AG09309 (cell line): ENCODE measurements at regions not wholly inside any gene's neighbourhood (a gene's known extent, or its start where the extent isn't known, plus 50 kb on each side); places are given as distances from the start of the nearest gene placed in this dataset.

Source experiments
- DNase-seq: peaks from one replicate; pipeline ENCODE4 v3.0.0-alpha.2; 2010; ENCODE audit warnings: low read depth
- H3K4me3 ChIP-seq: 2 replicates; pipeline ENCODE4 v1.5.1; 2011; ENCODE audit warnings: mild to moderate bottlenecking, low read depth, low read length, moderate library complexity; ENCODE audit not compliant: control insufficient read depth
- TF ChIP-seq, protein P1 (sequence below): IDR thresholded peaks from 2 replicates; pipeline ENCODE4 v1.5.1; 2011; ENCODE audit warnings: mild to moderate bottlenecking, low read depth, low read length, inconsistent platforms; ENCODE audit not compliant: insufficient read depth, control insufficient read depth; ENCODE audit errors: missing control alignments

GRCh38 chr13:87788363-87788762, 117.2 kb downstream of the SLITRK5 start:
- DNase-seq = no peak
- H3K4me3 ChIP-seq = no peak overlapping the region
- TF ChIP-seq, protein P1, sequence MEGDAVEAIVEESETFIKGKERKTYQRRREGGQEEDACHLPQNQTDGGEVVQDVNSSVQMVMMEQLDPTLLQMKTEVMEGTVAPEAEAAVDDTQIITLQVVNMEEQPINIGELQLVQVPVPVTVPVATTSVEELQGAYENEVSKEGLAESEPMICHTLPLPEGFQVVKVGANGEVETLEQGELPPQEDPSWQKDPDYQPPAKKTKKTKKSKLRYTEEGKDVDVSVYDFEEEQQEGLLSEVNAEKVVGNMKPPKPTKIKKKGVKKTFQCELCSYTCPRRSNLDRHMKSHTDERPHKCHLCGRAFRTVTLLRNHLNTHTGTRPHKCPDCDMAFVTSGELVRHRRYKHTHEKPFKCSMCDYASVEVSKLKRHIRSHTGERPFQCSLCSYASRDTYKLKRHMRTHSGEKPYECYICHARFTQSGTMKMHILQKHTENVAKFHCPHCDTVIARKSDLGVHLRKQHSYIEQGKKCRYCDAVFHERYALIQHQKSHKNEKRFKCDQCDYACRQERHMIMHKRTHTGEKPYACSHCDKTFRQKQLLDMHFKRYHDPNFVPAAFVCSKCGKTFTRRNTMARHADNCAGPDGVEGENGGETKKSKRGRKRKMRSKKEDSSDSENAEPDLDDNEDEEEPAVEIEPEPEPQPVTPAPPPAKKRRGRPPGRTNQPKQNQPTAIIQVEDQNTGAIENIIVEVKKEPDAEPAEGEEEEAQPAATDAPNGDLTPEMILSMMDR = no peak

GRCh38 chr13:87792878-87793277, 121.7 kb downstream of the SLITRK5 start:
- TF ChIP-seq, protein P1 = no peak
- H3K4me3 ChIP-seq = no peak overlapping the region
- no peak for DNase-seq

DNA sequence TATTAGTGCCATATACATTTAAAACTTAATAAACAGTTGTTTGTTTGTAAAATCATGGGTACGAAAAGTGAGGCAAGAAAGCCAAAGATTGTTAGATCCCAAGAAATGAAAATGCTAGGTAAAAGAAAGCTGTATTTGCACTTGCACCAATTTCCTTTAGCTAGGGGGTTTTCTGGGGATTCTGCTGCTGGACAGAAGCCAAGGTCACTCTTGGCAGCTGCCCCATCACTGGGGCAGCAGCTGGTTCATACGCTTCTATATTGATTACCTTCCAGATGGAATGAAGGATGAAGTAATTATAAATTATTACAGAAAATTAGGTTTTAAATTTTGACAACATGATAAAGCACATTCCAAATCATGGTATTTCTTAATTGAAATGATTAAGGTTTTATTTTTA, 127.4 kb downstream of the SLITRK5 start:
- no peak for DNase-seq
- TF ChIP-seq, protein P1 = no peak
- H3K4me3 ChIP-seq = no peak overlapping the region

- no peak overlapping the region for H3K4me3 ChIP-seq
- no peak for DNase-seq
- TF ChIP-seq, protein P1 = no peak
Measured at GRCh38 chr13:87810391-87810801, 139.2 kb downstream of the SLITRK5 start.

- TF ChIP-seq, protein P1 = no peak
- no peak overlapping the region for H3K4me3 ChIP-seq
- no peak for DNase-seq
Measured at GRCh38 chr13:87810920-87811344, 139.8 kb downstream of the SLITRK5 start.

- TF ChIP-seq, protein P1 = no peak
- DNase-seq = no peak
- no peak overlapping the region for H3K4me3 ChIP-seq
Measured at GRCh38 chr13:87814403-87814802, 143.2 kb downstream of the SLITRK5 start.

GRCh38 chr13:87820241-87820640, 149.1 kb downstream of the SLITRK5 start:
- H3K4me3 ChIP-seq = no peak overlapping the region
- TF ChIP-seq, protein P1 = no peak
- DNase-seq = no peak
